Fibroblast of lung (primary cell): ENCODE measurements at regions not wholly inside any gene's neighbourhood (a gene's known extent, or its start where the extent isn't known, plus 50 kb on each side); places are given as distances from the start of the nearest gene placed in this dataset.

ENCODE experiments used
- DNase-seq, 2 donors: peaks; one replicate each; pipeline versions ENCODE4 v3.0.0 to v3.0.0-alpha.2; 2010; ENCODE audit warnings: low read depth in 2 of 2
- H2AFZ ChIP-seq: 2 replicates; pipeline ENCODE4 v1.5.1; 2012; ENCODE audit warnings: low read length, control low read depth, inconsistent platforms
- H3K27ac ChIP-seq: 2 replicates; pipeline ENCODE4 v1.5.1; 2011; ENCODE audit warnings: low read length, control low read depth; ENCODE audit not compliant: insufficient read depth
- H3K27me3 ChIP-seq: 2 replicates; pipeline ENCODE4 v1.5.1; 2011; ENCODE audit warnings: mild to moderate bottlenecking, low read length; ENCODE audit not compliant: control insufficient read depth, insufficient read depth
- H3K36me3 ChIP-seq: 2 replicates; pipeline ENCODE4 v1.5.1; 2011; ENCODE audit warnings: low read length; ENCODE audit not compliant: control insufficient read depth, insufficient read depth
- H3K4me1 ChIP-seq: 2 replicates; pipeline ENCODE4 v1.5.1; 2011; ENCODE audit warnings: low read length; ENCODE audit not compliant: control insufficient read depth, insufficient read depth; ENCODE audit errors: extremely low read depth
- H3K4me2 ChIP-seq: 2 replicates; pipeline ENCODE4 v1.5.1; 2011; ENCODE audit warnings: low read length, control low read depth; ENCODE audit not compliant: insufficient read depth; ENCODE audit errors: extremely low read depth
- H3K4me3 ChIP-seq, 4 experiments: fragments of 200-600 bp in 1 of 4; sonication (generic) in 1 of 4; replicated peaks in 1 of 4; 2 replicates each; pipeline ENCODE4 v1.5.1; 2011 to 2016; ENCODE audit warnings: low read length in 4 of 4, low read depth in 3 of 4, mild to moderate bottlenecking in 3 of 4, control low read depth in 2 of 4, inconsistent platforms in 1 of 4, mixed read lengths in 1 of 4; ENCODE audit not compliant: insufficient read depth in 1 of 4; ENCODE audit errors: control extremely low read depth in 1 of 4
- H3K79me2 ChIP-seq: 2 replicates; pipeline ENCODE4 v1.5.1; 2012; ENCODE audit warnings: mild to moderate bottlenecking, low read length, inconsistent platforms; ENCODE audit not compliant: control insufficient read depth, insufficient read depth
- H3K9ac ChIP-seq: 2 replicates; pipeline ENCODE4 v1.5.1; 2011; ENCODE audit warnings: mild to moderate bottlenecking, low read length, control low read depth; ENCODE audit not compliant: insufficient read depth
- H3K9me3 ChIP-seq: 2 replicates; pipeline ENCODE4 v1.5.1; 2012; ENCODE audit warnings: low read depth, low read length; ENCODE audit not compliant: control insufficient read depth, insufficient read depth
- H4K20me1 ChIP-seq: 2 replicates; pipeline ENCODE4 v1.5.1; 2011; ENCODE audit warnings: low read length; ENCODE audit not compliant: control insufficient read depth, insufficient read depth; ENCODE audit errors: extremely low read depth
- CTCF ChIP-seq, 2 donors: IDR thresholded peaks in 1 of 2; conservative IDR thresholded peaks in 1 of 2; 1 replicate in 1 of 2; 2 replicates in 1 of 2; pipeline ENCODE4 v1.5.1; 2011 to 2012; ENCODE audit warnings: low read length in 2 of 2, control low read depth in 1 of 2, inconsistent platforms in 1 of 2, low read depth in 1 of 2, mild to moderate bottlenecking in 1 of 2
- EZH2 ChIP-seq: IDR thresholded peaks from 2 replicates; pipeline ENCODE4 v1.5.1; 2012; ENCODE audit warnings: low read length, control low read depth, mild to moderate bottlenecking; ENCODE audit errors: missing control alignments

GRCh38 chr1:66438501-66438900 lies 95.5 kb upstream of the SGIP1 start:
- Histone ChIP-seq H3K9ac (no peak overlapping the region), H3K27ac (no peak overlapping the region), H3K4me2 (no peak overlapping the region), H2AFZ (no peak overlapping the region), H3K36me3 (no peaks in the 10 kb centered on the region), H3K4me3 (no peak overlapping the region), H3K79me2 (no peaks in the 10 kb centered on the region), H3K27me3 (no peaks in the 10 kb centered on the region), H4K20me1 (no peaks in the 10 kb centered on the region), H3K4me1 (no peaks in the 10 kb centered on the region), H3K9me3 (no peaks in the 10 kb centered on the region)
- TF ChIP-seq EZH2 (no peak), CTCF (conservative IDR thresholded peaks at IDR 0.05 in 1 of 2, IDR thresholded peaks at IDR 0.05 in 1 of 2; ENCODE audit: low read depth in 1 of 2, low read length in 2 of 2) (no peak)
- DNase-seq, result no peak

- no peaks in the 10 kb centered on the region for H3K36me3 ChIP-seq
- H3K9me3 ChIP-seq, result no peaks in the 10 kb centered on the region
- no peak overlapping the region for H3K9ac ChIP-seq
- TF ChIP-seq EZH2, result no peak
- no peak for TF ChIP-seq CTCF (conservative IDR thresholded peaks at IDR 0.05 in 1 of 2, IDR thresholded peaks at IDR 0.05 in 1 of 2; ENCODE audit: low read depth in 1 of 2, low read length in 2 of 2)
- peak in 1 of 2 donors; percentile 65 for DNase-seq
- H4K20me1 ChIP-seq, result no peaks in the 10 kb centered on the region
- no peak overlapping the region for H2AFZ ChIP-seq
- no peaks in the 10 kb centered on the region for H3K4me1 ChIP-seq
- no peaks in the 10 kb centered on the region for H3K79me2 ChIP-seq
- no peak overlapping the region for H3K27ac ChIP-seq
- H3K4me3 ChIP-seq, result no peak overlapping the region
- H3K27me3 ChIP-seq, result no peaks in the 10 kb centered on the region
- no peak overlapping the region for H3K4me2 ChIP-seq
Measured at GRCh38 chr1:66439031-66439740, 94.8 kb upstream of the SGIP1 start.

- Histone ChIP-seq H3K9ac (no peak overlapping the region), H2AFZ (no peak overlapping the region), H3K79me2 (no peaks in the 10 kb centered on the region), H3K9me3 (no peaks in the 10 kb centered on the region), H3K4me2 (no peak overlapping the region), H3K27me3 (no peaks in the 10 kb centered on the region), H3K27ac (no peak overlapping the region), H3K4me1 (no peaks in the 10 kb centered on the region), H4K20me1 (no peaks in the 10 kb centered on the region), H3K36me3 (no peaks in the 10 kb centered on the region), H3K4me3 (no peak overlapping the region)
- TF ChIP-seq CTCF (conservative IDR thresholded peaks at IDR 0.05 in 1 of 2, IDR thresholded peaks at IDR 0.05 in 1 of 2; ENCODE audit: low read depth in 1 of 2, low read length in 2 of 2) (peak in 1 of 2 donors; percentile 5), EZH2 (no peak)
- peak in 1 of 2 donors; percentile 43 for DNase-seq
Measured at GRCh38 chr1:66443793-66444192, 90.2 kb upstream of the SGIP1 start.
